ENCODE measurements at regions not wholly inside any gene's neighbourhood (a gene's known extent, or its start where the extent isn't known, plus 50 kb on each side); places are given as distances from the start of the nearest gene placed in this dataset.
"Not testable (repeated sequence)": the region's sequence is repeated elsewhere in the genome, so short reads cannot be mapped to it uniquely, and the experiment has no call there.

GRCh38 chr13:55984026-55984425 lies 1156.7 kb upstream of the PRR20A start:
- H3K4me2 ChIP-seq (ENCODE audit: insufficient read depth, low read length); FAIRE-seq; H3K27me3 ChIP-seq (ENCODE audit: control insufficient read depth in 2 of 2, insufficient read depth in 2 of 2, low read length in 2 of 2); H3K9me3 ChIP-seq (replicated peaks; ENCODE audit: control insufficient read depth, insufficient read depth, low read length); H3K9me1 ChIP-seq (replicated peaks; ENCODE audit: control insufficient read depth, extremely low read depth, insufficient read depth, low read length); H3K79me2 ChIP-seq (ENCODE audit: control insufficient read depth, insufficient read depth, low read length); H3K4me3 ChIP-seq (replicated peaks in 1 of 3; ENCODE audit: insufficient read depth in 1 of 3, low read depth in 1 of 3, low read length in 3 of 3); DNase-seq (ENCODE audit: low read depth, low spot score); H3K4me1 ChIP-seq (ENCODE audit: control insufficient read depth, extremely low read depth, insufficient read depth, low read length); intact Hi-C loops (cut with micrococcal nuclease); H2AFZ ChIP-seq (ENCODE audit: low read depth, low read length); POLR2A ChIA-PET; H3K36me3 ChIP-seq (ENCODE audit: control insufficient read depth in 2 of 2, extremely low read depth in 1 of 2, insufficient read depth in 2 of 2, low read length in 2 of 2); H3K27ac ChIP-seq (ENCODE audit: insufficient read depth, low read depth, low read length); dilution Hi-C loops (cut with MboI; ENCODE audit: extremely low pct_ligation_motif_present, low sequenced_read_pairs); H4K20me1 ChIP-seq (replicated peaks; ENCODE audit: control insufficient read depth, extremely low read depth, insufficient read depth, low read length); H3K9ac ChIP-seq (replicated peaks; ENCODE audit: extremely low read depth, insufficient read depth, low read length); CTCF ChIA-PET; BruUV-seq (replicated peaks): not testable (repeated sequence)

GRCh38 chr13:55990631-55991030 lies 1150.1 kb upstream of the PRR20A start:
- Histone ChIP-seq H3K27ac (ENCODE audit: insufficient read depth, low read depth, low read length) (no peak overlapping the region), H2AFZ (ENCODE audit: low read depth, low read length) (no peak overlapping the region), H3K4me3 (replicated peaks in 1 of 3; ENCODE audit: insufficient read depth in 1 of 3, low read depth in 1 of 3, low read length in 3 of 3) (no peak overlapping the region), H3K9me1 (replicated peaks; ENCODE audit: control insufficient read depth, extremely low read depth, insufficient read depth, low read length) (no peaks in the 10 kb centered on the region), H3K27me3 (ENCODE audit: control insufficient read depth in 2 of 2, insufficient read depth in 2 of 2, low read length in 2 of 2) (no peaks in the 10 kb centered on the region), H3K79me2 (ENCODE audit: control insufficient read depth, insufficient read depth, low read length) (no peaks in the 10 kb centered on the region), H3K4me2 (ENCODE audit: insufficient read depth, low read length) (no peak overlapping the region), H3K36me3 (ENCODE audit: control insufficient read depth in 2 of 2, extremely low read depth in 1 of 2, insufficient read depth in 2 of 2, low read length in 2 of 2) (no peaks in the 10 kb centered on the region), H3K9ac (replicated peaks; ENCODE audit: extremely low read depth, insufficient read depth, low read length) (no peak overlapping the region), H4K20me1 (replicated peaks; ENCODE audit: control insufficient read depth, extremely low read depth, insufficient read depth, low read length) (no peaks in the 10 kb centered on the region), H3K4me1 (ENCODE audit: control insufficient read depth, extremely low read depth, insufficient read depth, low read length) (no peaks in the 10 kb centered on the region), H3K9me3 (replicated peaks; ENCODE audit: control insufficient read depth, insufficient read depth, low read length) (no peaks in the 10 kb centered on the region)
- intact Hi-C loops (cut with micrococcal nuclease) (no loop called here), dilution Hi-C loops (cut with MboI; ENCODE audit: extremely low pct_ligation_motif_present, low sequenced_read_pairs) (no loop called here)
- no peak for FAIRE-seq
- TF ChIP-seq FOS (IDR thresholded peaks at IDR 0.05; ENCODE audit: borderline replicate concordance, insufficient read depth, low read length) = no peak
- no peak for TF ChIP-seq GATA2 (IDR thresholded peaks at IDR 0.05; ENCODE audit: insufficient read depth, insufficient read length, low read depth, low read length)
- POLR2A ChIA-PET = no interaction called here
- no TSS peak for BruUV-seq (replicated peaks)
- CTCF ChIA-PET = no interaction called here
- DNase-seq (ENCODE audit: low read depth, low spot score) = no peak
